Spleen (tissue), 7 donors: ENCODE measurements at regions not wholly inside any gene's neighbourhood (a gene's known extent, or its start where the extent isn't known, plus 50 kb on each side); places are given as distances from the start of the nearest gene placed in this dataset.

Experiments used
- CTCF ChIP-seq, 11 experiments: fragments of 200-600 bp in 7 of 11; fragments of 450-650 bp in 4 of 11; sonication (generic) in 4 of 11; IDR thresholded peaks in 8 of 11; conservative IDR thresholded peaks in 3 of 11; 1 replicate in 7 of 11; 2 replicates in 4 of 11; pipeline versions ENCODE4 v1.4.0 to v1.8.0; 2016 to 2021; ENCODE audit warnings: antibody characterized with exemption in 11 of 11, inconsistent platforms in 4 of 11, mild to moderate bottlenecking in 1 of 11
- POLR2AphosphoS5 ChIP-seq, 3 donors: sonication (generic); formaldehyde crosslinking; IDR thresholded peaks; one replicate each; pipeline ENCODE4 v1.5.1; 2017; ENCODE audit warnings: antibody characterized with exemption in 3 of 3
- donor health status: DM: no; HTN: no; CAD: no; lungs with moderate emphysema.
- donor health status: DM: no; HTN: no; CAD: no.
- donor health status: DM: no; HTN: no; CAD: no.

DNA sequence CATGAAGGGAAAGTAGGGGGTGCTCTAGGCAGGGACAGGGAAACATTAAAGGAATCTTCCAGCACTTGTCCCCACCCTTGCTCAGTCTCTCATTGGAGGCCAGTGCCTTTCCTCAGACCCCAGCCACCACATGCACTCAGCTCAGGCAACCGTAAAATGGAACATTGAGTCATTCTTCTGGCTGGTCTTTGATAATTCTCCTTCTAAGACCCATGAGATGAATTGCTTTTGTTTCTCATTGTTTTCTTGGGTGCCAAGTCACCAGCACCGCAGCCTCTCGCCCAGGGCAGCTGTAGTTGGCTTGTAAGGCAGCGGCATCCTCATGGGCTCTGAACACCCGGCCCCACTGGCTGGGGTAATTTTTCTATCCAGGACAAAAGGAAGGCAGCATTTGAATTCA lies 108.2 kb downstream of the PHETA1 start:
- TF ChIP-seq CTCF (IDR thresholded peaks at IDR 0.05 in 8 of 11, conservative IDR thresholded peaks at IDR 0.05 in 3 of 11), result no peak
- no peak for TF ChIP-seq POLR2AphosphoS5 (IDR thresholded peaks at IDR 0.05)
